ENCODE measurements at regions not wholly inside any gene's neighbourhood (a gene's known extent, or its start where the extent isn't known, plus 50 kb on each side); places are given as distances from the start of the nearest gene placed in this dataset.

- Histone ChIP-seq H3K9me3 (ENCODE audit: control insufficient read depth, insufficient read depth, low read length) (no peaks in the 10 kb centered on the region), H3K9ac (ENCODE audit: low read depth, low read length) (no peak overlapping the region), H3K27ac (ENCODE audit: low read depth, low read length) (no peak overlapping the region), H3K4me1 (ENCODE audit: control insufficient read depth, insufficient read depth, low read length) (no peaks in the 10 kb centered on the region), H3K4me3 (ENCODE audit: low read depth, low read length) (no peak overlapping the region), H3K27me3 (ENCODE audit: control insufficient read depth, insufficient read depth, low read length) (no peaks in the 10 kb centered on the region), H3K36me3 (ENCODE audit: control insufficient read depth, insufficient read depth, low read length) (no peaks in the 10 kb centered on the region)
Observed at GRCh38 chr2:217166241-217166850, 306.5 kb upstream of the TNP1 start.

- Histone ChIP-seq H3K4me3 (ENCODE audit: low read depth, low read length) (no peak overlapping the region), H3K27ac (ENCODE audit: low read depth, low read length) (no peak overlapping the region), H3K9ac (ENCODE audit: low read depth, low read length) (no peak overlapping the region), H3K9me3 (ENCODE audit: control insufficient read depth, insufficient read depth, low read length) (no peaks in the 10 kb centered on the region), H3K4me1 (ENCODE audit: control insufficient read depth, insufficient read depth, low read length) (no peaks in the 10 kb centered on the region), H3K27me3 (ENCODE audit: control insufficient read depth, insufficient read depth, low read length) (no peaks in the 10 kb centered on the region), H3K36me3 (ENCODE audit: control insufficient read depth, insufficient read depth, low read length) (no peaks in the 10 kb centered on the region)
Observed at GRCh38 chr2:217165547-217165946, 305.7 kb upstream of the TNP1 start.

- H3K27ac ChIP-seq (ENCODE audit: low read depth, low read length), result no peak overlapping the region
- H3K4me1 ChIP-seq (ENCODE audit: control insufficient read depth, insufficient read depth, low read length), result no peaks in the 10 kb centered on the region
- H3K4me3 ChIP-seq (ENCODE audit: low read depth, low read length), result no peak overlapping the region
- H3K9me3 ChIP-seq (ENCODE audit: control insufficient read depth, insufficient read depth, low read length), result no peaks in the 10 kb centered on the region
- H3K36me3 ChIP-seq (ENCODE audit: control insufficient read depth, insufficient read depth, low read length), result no peaks in the 10 kb centered on the region
- no peak overlapping the region for H3K9ac ChIP-seq (ENCODE audit: low read depth, low read length)
- no peaks in the 10 kb centered on the region for H3K27me3 ChIP-seq (ENCODE audit: control insufficient read depth, insufficient read depth, low read length)
Observed at GRCh38 chr2:217163987-217164386, 304.1 kb upstream of the TNP1 start.

- H3K9me3 ChIP-seq (ENCODE audit: control insufficient read depth, insufficient read depth, low read length), result no peaks in the 10 kb centered on the region
- H3K27ac ChIP-seq (ENCODE audit: low read depth, low read length), result no peak overlapping the region
Observed at GRCh38 chr2:217162533-217162932, 302.7 kb upstream of the TNP1 start.

GRCh38 chr2:217160978-217161973 lies 301.4 kb upstream of the TNP1 start:
- Histone ChIP-seq H3K36me3 (ENCODE audit: control insufficient read depth, insufficient read depth, low read length) (no peaks in the 10 kb centered on the region), H3K4me1 (ENCODE audit: control insufficient read depth, insufficient read depth, low read length) (no peaks in the 10 kb centered on the region), H3K4me3 (ENCODE audit: low read depth, low read length) (no peak overlapping the region), H3K9me3 (ENCODE audit: control insufficient read depth, insufficient read depth, low read length) (no peaks in the 10 kb centered on the region), H3K27me3 (ENCODE audit: control insufficient read depth, insufficient read depth, low read length) (no peaks in the 10 kb centered on the region), H3K27ac (ENCODE audit: low read depth, low read length) (no peak overlapping the region), H3K9ac (ENCODE audit: low read depth, low read length) (no peak overlapping the region)

More at GRCh38 chr2:217162533-217162932, 302.7 kb upstream of the TNP1 start:
- H3K36me3 ChIP-seq (ENCODE audit: control insufficient read depth, insufficient read depth, low read length), result no peaks in the 10 kb centered on the region
- H3K9ac ChIP-seq (ENCODE audit: low read depth, low read length), result no peak overlapping the region
- H3K4me3 ChIP-seq (ENCODE audit: low read depth, low read length), result no peak overlapping the region
- H3K4me1 ChIP-seq (ENCODE audit: control insufficient read depth, insufficient read depth, low read length), result no peaks in the 10 kb centered on the region
- H3K27me3 ChIP-seq (ENCODE audit: control insufficient read depth, insufficient read depth, low read length), result no peaks in the 10 kb centered on the region

- no peak overlapping the region for H3K4me3 ChIP-seq (ENCODE audit: low read depth, low read length)
- H3K27ac ChIP-seq (ENCODE audit: low read depth, low read length), result no peak overlapping the region
- no peak overlapping the region for H3K9ac ChIP-seq (ENCODE audit: low read depth, low read length)
- H3K9me3 ChIP-seq (ENCODE audit: control insufficient read depth, insufficient read depth, low read length), result no peaks in the 10 kb centered on the region
- H3K27me3 ChIP-seq (ENCODE audit: control insufficient read depth, insufficient read depth, low read length), result no peaks in the 10 kb centered on the region
- H3K4me1 ChIP-seq (ENCODE audit: control insufficient read depth, insufficient read depth, low read length), result no peaks in the 10 kb centered on the region
- no peaks in the 10 kb centered on the region for H3K36me3 ChIP-seq (ENCODE audit: control insufficient read depth, insufficient read depth, low read length)
Observed at GRCh38 chr2:217160103-217160743, 300.4 kb upstream of the TNP1 start.

GRCh38 chr2:217158928-217159327 lies 299.1 kb upstream of the TNP1 start:
- Histone ChIP-seq H3K36me3 (ENCODE audit: control insufficient read depth, insufficient read depth, low read length) (no peaks in the 10 kb centered on the region), H3K4me1 (ENCODE audit: control insufficient read depth, insufficient read depth, low read length) (no peaks in the 10 kb centered on the region), H3K9ac (ENCODE audit: low read depth, low read length) (no peak overlapping the region)

GRCh38 chr2:217157581-217157980 lies 297.7 kb upstream of the TNP1 start:
- Histone ChIP-seq H3K27ac (ENCODE audit: low read depth, low read length) (no peak overlapping the region), H3K27me3 (ENCODE audit: control insufficient read depth, insufficient read depth, low read length) (no peaks in the 10 kb centered on the region), H3K4me1 (ENCODE audit: control insufficient read depth, insufficient read depth, low read length) (no peaks in the 10 kb centered on the region), H3K9me3 (ENCODE audit: control insufficient read depth, insufficient read depth, low read length) (no peaks in the 10 kb centered on the region), H3K36me3 (ENCODE audit: control insufficient read depth, insufficient read depth, low read length) (no peaks in the 10 kb centered on the region), H3K9ac (ENCODE audit: low read depth, low read length) (no peak overlapping the region), H3K4me3 (ENCODE audit: low read depth, low read length) (no peak overlapping the region)

More at GRCh38 chr2:217158928-217159327, 299.1 kb upstream of the TNP1 start:
- Histone ChIP-seq H3K27me3 (ENCODE audit: control insufficient read depth, insufficient read depth, low read length) (no peaks in the 10 kb centered on the region), H3K9me3 (ENCODE audit: control insufficient read depth, insufficient read depth, low read length) (no peaks in the 10 kb centered on the region), H3K27ac (ENCODE audit: low read depth, low read length) (no peak overlapping the region), H3K4me3 (ENCODE audit: low read depth, low read length) (no peak overlapping the region)

- Histone ChIP-seq H3K4me3 (ENCODE audit: low read depth, low read length) (no peak overlapping the region), H3K27me3 (ENCODE audit: control insufficient read depth, insufficient read depth, low read length) (no peaks in the 10 kb centered on the region), H3K27ac (ENCODE audit: low read depth, low read length) (no peak overlapping the region), H3K9ac (ENCODE audit: low read depth, low read length) (no peak overlapping the region), H3K9me3 (ENCODE audit: control insufficient read depth, insufficient read depth, low read length) (no peaks in the 10 kb centered on the region), H3K36me3 (ENCODE audit: control insufficient read depth, insufficient read depth, low read length) (no peaks in the 10 kb centered on the region), H3K4me1 (ENCODE audit: control insufficient read depth, insufficient read depth, low read length) (no peaks in the 10 kb centered on the region)
Observed at GRCh38 chr2:217156801-217157200, 296.9 kb upstream of the TNP1 start.

GRCh38 chr2:217154923-217155322 lies 295.1 kb upstream of the TNP1 start:
- Histone ChIP-seq H3K9me3 (ENCODE audit: control insufficient read depth, insufficient read depth, low read length) (no peaks in the 10 kb centered on the region), H3K27ac (ENCODE audit: low read depth, low read length) (no peak overlapping the region), H3K36me3 (ENCODE audit: control insufficient read depth, insufficient read depth, low read length) (no peaks in the 10 kb centered on the region), H3K27me3 (ENCODE audit: control insufficient read depth, insufficient read depth, low read length) (no peaks in the 10 kb centered on the region), H3K4me1 (ENCODE audit: control insufficient read depth, insufficient read depth, low read length) (no peaks in the 10 kb centered on the region), H3K9ac (ENCODE audit: low read depth, low read length) (no peak overlapping the region), H3K4me3 (ENCODE audit: low read depth, low read length) (no peak overlapping the region)

GRCh38 chr2:217153510-217153909 lies 293.6 kb upstream of the TNP1 start:
- Histone ChIP-seq H3K4me1 (ENCODE audit: control insufficient read depth, insufficient read depth, low read length) (no peaks in the 10 kb centered on the region), H3K27me3 (ENCODE audit: control insufficient read depth, insufficient read depth, low read length) (no peaks in the 10 kb centered on the region)

More at GRCh38 chr2:217153510-217153909, 293.6 kb upstream of the TNP1 start:
- Histone ChIP-seq H3K36me3 (ENCODE audit: control insufficient read depth, insufficient read depth, low read length) (no peaks in the 10 kb centered on the region), H3K9ac (ENCODE audit: low read depth, low read length) (no peak overlapping the region), H3K27ac (ENCODE audit: low read depth, low read length) (no peak overlapping the region), H3K4me3 (ENCODE audit: low read depth, low read length) (no peak overlapping the region), H3K9me3 (ENCODE audit: control insufficient read depth, insufficient read depth, low read length) (no peaks in the 10 kb centered on the region)
